ENCODE measurements at regions not wholly inside any gene's neighbourhood (a gene's known extent, or its start where the extent isn't known, plus 50 kb on each side); places are given as distances from the start of the nearest gene placed in this dataset.

- H3K4ac ChIP-seq (ENCODE audit: low read depth, low read length): no peak overlapping the region
- H3K27ac ChIP-seq (ENCODE audit: insufficient read depth, low read length): no peak overlapping the region
- H3K27me3 ChIP-seq (ENCODE audit: control insufficient read depth, insufficient read depth, low read length): no peaks in the 10 kb centered on the region
- H3K4me2 ChIP-seq (ENCODE audit: low read depth, low read length): no peak overlapping the region
- no peak overlapping the region for H3K14ac ChIP-seq (replicated peaks; ENCODE audit: low read depth, low read length)
- H4K20me1 ChIP-seq (ENCODE audit: insufficient read depth, low read length): no peaks in the 10 kb centered on the region
- BruUV-seq (replicated peaks): no TSS peak
- POLR2A ChIA-PET (ENCODE audit: unreplicated experiment): no interaction called here
- peaks cover 4% of the 10 kb centered on the region; the same call in 1 of the 2 replicates for H3K4me1 ChIP-seq (ENCODE audit: control insufficient read depth, insufficient read depth, low read length)
- H4K8ac ChIP-seq (ENCODE audit: low read depth in 2 of 2, low read length in 2 of 2): no peak overlapping the region
- no peak overlapping the region for H3K18ac ChIP-seq (ENCODE audit: low read depth, low read length)
- no peak overlapping the region for H4K91ac ChIP-seq (ENCODE audit: insufficient read depth, low read depth, low read length)
- H2AK5ac ChIP-seq (ENCODE audit: low read depth, low read length): no peak overlapping the region
- no peak overlapping the region for H4K5ac ChIP-seq (ENCODE audit: low read depth, low read length)
- H2AK9ac ChIP-seq (replicated peaks; ENCODE audit: low read depth, low read length, poor library complexity): no peak overlapping the region
- no peak overlapping the region for H2BK20ac ChIP-seq (ENCODE audit: low read depth, low read length)
- no CpG with 5 or more reads among the region's 6 CpGs for WGBS, 2 experiments (ENCODE audit: extremely low coverage in 2 of 2, insufficient read length in 1 of 2)
- ATAC-seq (ENCODE audit: low read depth): no peak
- no peak for DNase-seq
- H3K79me1 ChIP-seq (ENCODE audit: low read depth in 1 of 2, low read length in 2 of 2): no peaks in the 10 kb centered on the region
- dilution Hi-C loops (cut with HindIII; ENCODE audit: low sequenced_read_pairs, unreplicated experiment) (no loop called here), intact Hi-C loops (cut with micrococcal nuclease) (no loop called here), in situ Hi-C loops (cut with MboI; ENCODE audit: low sequenced_read_pairs) (no loop called here)
- H3K56ac ChIP-seq (ENCODE audit: extremely low read depth, insufficient read depth, low read length): no peak overlapping the region
- H3K4me3 ChIP-seq (ENCODE audit: insufficient read depth, low read depth, low read length): no peak overlapping the region
- H3K9ac ChIP-seq (ENCODE audit: low read depth, low read length): no peak overlapping the region
- H2BK5ac ChIP-seq (ENCODE audit: low read depth, low read length, poor library complexity, severe bottlenecking): no peak overlapping the region
- CTCF ChIA-PET: interaction anchor here (0.6 kb wide), 1 partner anchor 46 kb away, joined by 3 read pairs; no protein-coding TSS in a partner anchor
- no peak overlapping the region for H2BK120ac ChIP-seq (ENCODE audit: low read depth, low read length)
- H2BK15ac ChIP-seq (ENCODE audit: low read depth, low read length): no peak overlapping the region
- H3K9me3 ChIP-seq (ENCODE audit: control insufficient read depth, insufficient read depth, low read length): no peaks in the 10 kb centered on the region
- H3K36me3 ChIP-seq (ENCODE audit: control insufficient read depth, insufficient read depth, low read length): no peaks in the 10 kb centered on the region
- no peak overlapping the region for H3K23ac ChIP-seq (ENCODE audit: low read depth, low read length)
- no peak overlapping the region for H2AFZ ChIP-seq (replicated peaks; ENCODE audit: low read length, poor library complexity)
- no peaks in the 10 kb centered on the region for H3K9me1 ChIP-seq (ENCODE audit: insufficient read depth, low read length)
- TF ChIP-seq RCOR1 (IDR thresholded peaks at IDR 0.05; ENCODE audit: insufficient replicate concordance, low read length): no peak
- no peak for TF ChIP-seq BHLHE40 (IDR thresholded peaks at IDR 0.05; ENCODE audit: low read depth, low read length)
- TF ChIP-seq FOS (IDR thresholded peaks at IDR 0.05; ENCODE audit: low read depth, low read length): no peak
- TF ChIP-seq CTCF (conservative IDR thresholded peaks at IDR 0.05; ENCODE audit: low read depth, low read length): no peak
- TF ChIP-seq CHD1 (IDR thresholded peaks at IDR 0.05; ENCODE audit: low read depth, low read length): no peak
- TF ChIP-seq SMC3 (IDR thresholded peaks at IDR 0.05; ENCODE audit: low read depth, low read length): no peak
- TF ChIP-seq NFE2L2 (IDR thresholded peaks at IDR 0.05; ENCODE audit: low read depth, low read length): no peak
- no peak for TF ChIP-seq USF2 (IDR thresholded peaks at IDR 0.05; ENCODE audit: low read depth, low read length)
- no peak for TF ChIP-seq MAFK (IDR thresholded peaks at IDR 0.05; ENCODE audit: low read depth, low read length)
- no peak for TF ChIP-seq RAD21 (IDR thresholded peaks at IDR 0.05; ENCODE audit: low read length)
- TF ChIP-seq MXI1 (IDR thresholded peaks at IDR 0.05; ENCODE audit: borderline replicate concordance, low read depth, low read length): no peak
- no peak for TF ChIP-seq ELK1 (IDR thresholded peaks at IDR 0.05; ENCODE audit: borderline replicate concordance, low read depth, low read length)
These were observed 80.8 kb downstream of the CAPZA3 start for GRCh38 chr12:18818579-18819268.

Data from IMR-90 (cell line).